Fibroblast of upper back skin (primary cell): ENCODE measurements at regions not wholly inside any gene's neighbourhood (a gene's known extent, or its start where the extent isn't known, plus 50 kb on each side); places are given as distances from the start of the nearest gene placed in this dataset.

ENCODE experiments used
- DNase-seq: peaks from one replicate; pipeline ENCODE4 v3.0.0-alpha.2; 2013

DNA sequence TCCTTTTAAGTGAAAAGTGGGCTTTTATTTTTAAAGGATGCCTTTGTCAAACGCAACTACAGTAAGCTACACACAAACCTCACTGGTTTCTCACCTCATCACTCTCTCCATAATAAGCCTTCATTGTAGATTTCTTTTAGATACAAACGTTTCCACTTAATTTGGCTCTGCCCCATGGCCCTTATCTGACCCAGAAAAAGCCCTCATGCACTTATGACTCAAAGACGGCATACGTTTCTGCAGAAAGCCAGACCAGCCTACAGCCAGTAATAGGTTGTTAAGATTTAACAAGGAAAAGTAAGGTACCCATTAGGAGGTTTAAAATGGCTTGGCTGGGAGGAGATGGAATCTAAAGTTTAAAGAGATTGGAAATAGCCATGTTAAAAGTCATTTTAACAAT is 914.6 kb upstream of the INTU start:
- DNase-seq: peak; percentile 34

DNA sequence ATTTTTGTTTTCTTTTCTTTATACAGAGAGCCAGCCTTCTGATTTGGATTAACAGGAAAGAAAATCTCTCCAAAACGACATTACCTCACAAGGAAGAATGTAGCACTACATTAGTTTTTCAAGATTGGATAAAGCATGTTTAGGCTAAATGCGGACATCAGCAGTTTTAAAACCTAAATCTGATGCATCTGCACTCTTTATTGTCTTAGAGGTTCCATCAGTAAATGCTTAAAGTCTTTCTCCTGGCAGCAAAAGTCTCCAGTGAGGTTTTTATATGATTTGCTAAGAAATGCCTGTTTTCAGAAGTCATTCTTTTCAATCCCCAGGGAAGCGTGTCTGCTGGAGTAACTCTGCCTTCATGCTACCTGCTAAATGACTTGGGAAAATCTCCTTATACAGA is 912.9 kb upstream of the INTU start:
- DNase-seq: no peak

DNA sequence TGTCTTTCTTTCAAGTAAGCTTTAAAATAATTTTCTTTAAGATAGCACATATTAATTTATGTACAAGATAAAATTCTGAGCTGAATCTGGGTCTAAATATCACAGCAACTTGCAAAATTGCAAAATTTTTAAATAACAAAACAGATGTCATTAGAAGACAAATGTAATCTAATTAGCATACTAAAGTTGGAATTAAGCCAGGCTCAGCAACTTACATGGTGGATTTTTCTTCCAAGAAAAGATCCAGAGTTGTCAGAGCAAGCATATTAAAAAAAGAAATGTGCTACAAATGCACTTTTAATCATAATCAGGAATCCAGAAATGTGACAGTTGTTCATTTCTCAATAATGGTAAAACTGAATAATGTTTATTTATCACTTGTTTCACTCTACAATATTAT is 906.9 kb upstream of the INTU start:
- no peak for DNase-seq

DNA sequence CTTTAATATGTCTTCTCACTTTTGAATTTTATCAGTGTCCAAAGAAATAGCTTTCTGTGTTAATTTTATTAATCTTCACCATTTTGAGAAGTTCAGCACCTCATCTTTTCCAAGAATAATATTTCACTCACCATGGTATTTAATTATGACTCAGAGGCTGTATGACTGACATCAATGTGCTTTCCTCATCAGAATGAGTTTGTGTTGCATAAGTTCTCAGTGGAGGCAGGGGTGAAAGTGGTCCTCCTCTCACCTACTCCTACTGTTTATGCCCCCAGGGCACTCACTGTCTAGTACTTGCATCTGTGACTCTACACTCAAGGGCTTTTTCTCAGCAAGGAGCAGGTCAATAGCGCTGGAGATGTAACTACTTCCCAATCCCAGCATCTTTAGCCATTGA is 905.3 kb upstream of the INTU start:
- DNase-seq: peak; percentile 48

DNA sequence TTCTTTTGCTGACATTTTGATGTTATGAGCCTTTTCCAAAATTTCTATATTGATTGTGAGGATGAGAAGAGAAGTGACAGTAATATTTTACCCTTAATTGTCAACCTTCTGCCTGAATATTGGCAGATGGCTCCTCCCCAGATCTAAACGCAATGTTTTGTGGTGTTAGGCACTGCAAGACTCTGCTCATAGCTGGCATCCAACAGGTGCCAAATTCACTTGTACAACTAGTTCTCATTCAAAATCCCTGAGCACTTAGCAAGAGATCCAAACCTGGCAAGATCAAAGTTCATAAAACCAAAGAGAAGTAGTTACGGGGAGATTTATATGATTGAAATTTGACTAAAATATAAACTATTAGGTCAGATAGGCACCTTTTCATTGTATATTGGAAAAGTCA is 901.7 kb upstream of the INTU start:
- DNase-seq: no peak

DNA sequence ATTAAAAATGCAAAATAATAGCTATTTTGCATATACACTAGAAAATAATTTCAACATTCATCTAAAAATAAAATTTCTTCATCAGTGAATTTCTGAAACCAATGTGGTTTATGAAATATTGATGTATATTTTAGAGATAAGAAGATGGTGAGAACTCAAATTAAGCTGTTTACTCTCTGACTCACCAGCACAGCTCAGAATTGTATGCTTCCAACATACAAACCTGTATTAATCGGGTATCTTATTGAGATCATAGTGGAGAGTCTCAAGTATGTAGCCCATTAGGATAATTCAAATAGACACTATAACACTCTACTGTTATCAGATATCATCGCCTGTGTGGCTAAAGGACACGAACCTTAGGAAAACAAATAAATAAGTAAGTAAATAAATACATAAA is 899.5 kb upstream of the INTU start:
- no peak for DNase-seq

DNA sequence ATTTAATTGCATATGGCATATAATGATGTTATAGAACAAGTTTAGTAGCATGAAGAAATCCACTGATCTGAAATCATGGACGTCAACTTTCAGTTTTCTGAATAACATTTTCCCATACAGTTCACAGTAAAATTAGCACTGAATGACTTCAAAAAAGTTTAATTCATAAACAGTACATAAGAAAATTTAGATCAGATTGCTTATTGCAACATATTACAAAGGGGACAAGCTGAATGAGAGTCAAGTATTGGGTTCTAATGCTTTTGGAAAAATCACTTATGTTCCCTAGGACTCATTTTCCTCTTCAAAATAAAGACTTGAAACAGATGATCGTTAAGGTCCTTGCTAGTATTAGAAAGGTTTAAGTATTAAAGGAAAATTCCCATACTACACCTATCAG is 898.3 kb upstream of the INTU start:
- no peak for DNase-seq

DNA sequence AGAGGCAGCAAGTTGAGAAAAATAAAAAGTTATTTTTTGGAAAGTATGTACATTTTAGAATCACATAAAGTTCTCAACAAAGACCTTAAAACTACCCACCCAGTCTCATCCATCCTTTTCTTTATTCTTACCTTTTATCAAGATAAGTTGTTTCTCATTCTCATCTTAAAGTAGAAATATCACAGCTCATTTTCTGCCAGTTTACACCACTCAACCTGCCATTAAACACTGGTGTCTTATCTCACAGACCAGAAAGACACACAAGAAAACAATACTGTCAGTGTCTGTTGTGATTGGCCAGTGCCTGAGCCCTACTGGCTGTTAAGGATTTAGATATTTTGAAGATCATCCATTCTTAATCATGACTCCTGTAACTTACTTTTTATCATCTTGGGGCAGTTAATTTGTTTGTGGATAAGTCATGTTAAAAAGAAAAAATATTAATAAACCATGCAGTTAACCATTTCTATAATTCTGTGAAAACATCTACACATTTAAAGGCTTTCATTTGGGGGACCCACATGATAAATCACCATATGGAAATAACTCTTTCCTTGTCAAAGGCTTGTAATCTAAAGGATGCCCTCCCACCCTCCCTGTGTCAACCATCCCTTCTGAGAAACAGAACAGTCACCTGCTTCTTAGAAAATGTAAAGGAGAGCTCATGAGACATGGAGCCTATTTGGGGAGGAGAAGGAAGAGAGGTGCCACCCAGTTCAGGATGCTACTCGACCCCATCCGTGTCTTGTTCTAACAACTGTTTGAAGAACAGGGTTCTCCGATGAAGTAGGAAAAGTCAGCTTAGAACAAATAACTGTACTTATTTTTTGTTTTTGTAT is 897.2 kb upstream of the INTU start:
- no peak for DNase-seq

DNA sequence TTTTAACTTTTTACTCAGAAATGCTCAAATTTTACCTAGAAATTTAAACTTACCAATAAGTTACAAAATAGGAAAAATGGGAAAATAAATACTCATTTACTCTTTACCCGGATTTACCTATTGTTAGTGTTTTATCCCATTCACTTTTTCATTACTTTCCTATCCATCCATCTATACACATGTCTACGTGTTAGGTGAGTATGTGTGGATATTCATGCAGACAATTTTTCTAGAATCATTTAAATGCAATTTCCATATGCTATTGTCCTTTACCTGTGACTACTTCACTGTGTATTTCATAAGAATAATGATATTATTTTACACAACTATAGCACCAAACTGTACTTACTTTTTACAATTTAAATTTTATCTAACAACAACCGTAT is 896.6 kb upstream of the INTU start:
- DNase-seq: no peak

DNA sequence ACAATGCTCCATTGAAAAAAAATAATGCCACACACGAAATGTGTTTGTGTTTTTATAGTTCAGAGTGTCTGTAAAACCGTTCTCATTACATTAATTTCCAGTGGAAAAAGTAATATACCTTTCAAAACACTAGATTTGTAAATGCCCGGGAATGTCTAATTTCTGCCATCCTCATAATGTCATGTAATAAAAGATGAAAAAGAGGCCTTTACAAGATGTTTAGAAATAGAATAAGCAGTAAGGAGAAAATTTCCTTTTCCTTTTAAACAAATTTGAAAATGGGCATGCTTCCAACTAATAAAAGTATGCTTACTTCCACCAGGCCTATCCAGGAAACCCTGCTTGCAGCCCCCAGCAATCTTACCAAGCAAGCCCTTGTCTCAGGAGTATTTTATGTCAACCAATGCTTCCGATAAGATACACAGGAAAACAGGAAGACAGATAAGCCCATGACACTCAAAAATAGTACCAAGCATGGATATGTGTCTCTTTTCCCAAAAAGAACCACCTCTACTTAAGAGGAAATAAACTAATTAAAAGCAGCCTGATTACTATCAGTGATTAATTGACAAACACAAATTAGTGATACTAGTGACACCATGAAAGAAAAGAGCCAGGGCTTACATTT is 894.7 kb upstream of the INTU start:
- DNase-seq: no peak

DNA sequence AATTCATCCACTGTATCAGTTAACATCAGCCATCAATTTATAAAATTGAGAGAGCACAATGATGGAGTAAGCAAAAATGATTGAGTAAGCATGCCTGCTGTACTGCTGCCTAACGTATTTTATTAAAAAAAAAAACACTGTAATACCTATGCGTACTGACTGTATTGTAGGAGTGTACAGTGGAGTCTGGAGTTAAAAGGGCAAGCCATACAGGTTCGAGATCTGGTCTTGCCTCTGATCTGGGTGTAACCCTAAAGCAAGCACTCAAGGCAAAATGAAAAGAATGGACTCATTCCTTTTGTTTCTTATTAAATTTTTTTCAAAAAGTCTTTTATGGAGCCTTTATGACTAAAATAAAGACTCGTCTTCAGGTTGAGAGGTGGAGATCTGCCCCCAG is 894.2 kb upstream of the INTU start:
- no peak for DNase-seq

DNA sequence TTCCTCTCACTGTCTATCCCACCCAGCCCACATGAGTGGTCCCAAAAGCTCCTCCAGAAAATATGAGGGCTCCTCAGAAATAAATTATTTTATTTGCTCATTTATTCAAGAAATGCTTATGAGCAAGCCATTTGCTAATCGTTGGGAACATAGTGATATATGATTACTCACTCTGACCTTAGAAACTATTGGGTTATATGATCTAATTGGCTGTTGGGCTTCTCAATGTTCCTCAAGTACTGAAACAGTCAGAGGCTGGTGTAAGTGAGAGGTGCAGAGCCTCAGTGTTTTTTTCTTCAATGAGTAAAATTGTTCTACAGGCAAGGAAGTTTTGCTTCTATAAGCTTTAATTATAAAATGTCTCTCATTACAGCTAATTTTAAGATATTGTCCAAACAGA is 893.8 kb upstream of the INTU start:
- DNase-seq: no peak

DNA sequence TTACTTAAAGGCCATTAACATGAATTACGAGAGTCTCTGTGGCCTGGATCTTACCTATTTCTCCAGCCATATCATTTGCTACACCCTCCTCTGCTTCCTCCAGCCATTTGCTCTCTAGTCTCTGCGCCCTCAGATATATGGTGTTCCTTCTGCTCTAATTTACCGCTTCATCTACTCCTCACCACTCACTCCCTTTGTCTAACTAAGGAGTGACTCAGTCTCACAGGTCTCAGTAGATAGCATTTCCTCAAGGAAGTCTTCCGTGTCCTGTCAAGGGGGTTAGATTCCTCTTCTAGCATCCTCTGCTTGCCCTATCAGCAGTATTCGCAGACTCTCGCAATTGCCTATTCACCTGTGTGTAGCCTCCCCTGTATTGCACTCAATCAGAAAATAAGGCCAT is 892.1 kb upstream of the INTU start:
- DNase-seq: no peak

DNA sequence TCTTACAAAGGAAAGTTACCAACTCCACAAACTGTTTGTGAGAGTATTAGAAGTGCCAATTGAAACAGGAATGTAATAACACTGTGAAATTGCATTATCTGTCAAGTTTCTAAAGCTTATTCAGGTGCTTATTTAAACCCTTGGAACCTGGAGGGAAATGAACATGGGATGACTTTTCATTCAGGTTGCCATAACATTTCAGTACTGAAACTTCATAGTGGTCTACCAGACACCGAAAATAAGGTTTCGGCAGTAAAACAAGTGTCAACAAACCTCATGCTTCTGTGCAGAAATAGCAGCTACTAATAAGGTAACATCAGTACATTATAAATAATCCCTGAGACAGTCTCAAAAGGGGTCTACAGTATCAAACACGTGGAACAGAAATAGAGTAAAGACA is 890.7 kb upstream of the INTU start:
- no peak for DNase-seq

DNA sequence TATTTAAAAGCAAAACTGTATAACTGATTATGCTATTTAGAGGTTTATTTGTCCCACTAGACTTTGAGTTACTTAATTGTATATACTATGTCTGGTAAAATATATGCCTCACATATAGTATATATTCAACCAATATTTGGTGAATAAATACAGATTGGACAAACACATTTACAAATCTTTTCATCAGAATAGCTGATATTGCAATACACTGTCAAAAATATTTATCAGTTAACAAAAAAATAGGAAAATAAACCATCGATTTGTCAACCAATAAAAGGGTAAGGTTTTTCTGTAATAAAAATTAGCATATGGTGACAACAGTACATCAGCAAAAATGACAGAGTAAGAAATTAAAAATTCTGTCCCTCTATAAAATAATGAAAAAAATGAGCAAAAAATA is 889.9 kb upstream of the INTU start:
- DNase-seq: no peak

DNA sequence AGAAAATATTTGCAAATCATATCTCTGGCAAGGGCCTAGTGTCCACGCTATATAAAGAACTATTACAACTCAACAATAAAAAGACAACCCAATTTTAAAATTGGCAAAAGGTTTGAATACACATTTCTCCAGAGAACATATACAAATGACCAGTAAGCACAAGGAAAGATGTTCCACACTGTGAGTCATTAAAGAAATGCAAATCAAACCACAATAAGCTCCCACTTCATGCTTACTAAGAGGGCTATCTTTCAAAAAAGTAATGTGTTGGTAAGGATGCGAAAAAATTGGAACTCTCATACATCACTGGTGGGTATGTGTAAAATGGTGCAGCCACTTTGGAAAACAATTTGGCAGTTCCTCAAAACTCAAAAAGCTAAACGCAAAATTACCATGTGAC is 884.0 kb upstream of the INTU start:
- DNase-seq: peak; percentile 55

DNA sequence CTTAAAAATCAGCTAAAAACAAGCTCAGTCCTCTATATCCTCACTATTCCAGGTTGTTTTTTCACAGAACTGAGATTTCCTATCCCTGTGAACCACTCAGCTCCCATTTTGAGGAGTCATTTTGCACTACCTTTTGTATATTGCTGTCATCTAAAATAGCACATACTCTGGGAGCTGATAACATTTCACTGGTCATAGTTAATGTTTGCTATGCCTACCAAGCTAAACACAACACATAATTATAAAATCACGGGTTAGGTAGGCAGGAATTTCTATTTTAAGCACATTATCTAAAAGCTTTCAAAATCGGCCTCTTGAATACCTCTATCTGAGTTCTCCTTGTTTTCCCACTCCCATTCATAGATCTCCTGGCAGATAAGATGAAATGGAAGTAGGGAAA is 882.0 kb upstream of the INTU start:
- no peak for DNase-seq

DNA sequence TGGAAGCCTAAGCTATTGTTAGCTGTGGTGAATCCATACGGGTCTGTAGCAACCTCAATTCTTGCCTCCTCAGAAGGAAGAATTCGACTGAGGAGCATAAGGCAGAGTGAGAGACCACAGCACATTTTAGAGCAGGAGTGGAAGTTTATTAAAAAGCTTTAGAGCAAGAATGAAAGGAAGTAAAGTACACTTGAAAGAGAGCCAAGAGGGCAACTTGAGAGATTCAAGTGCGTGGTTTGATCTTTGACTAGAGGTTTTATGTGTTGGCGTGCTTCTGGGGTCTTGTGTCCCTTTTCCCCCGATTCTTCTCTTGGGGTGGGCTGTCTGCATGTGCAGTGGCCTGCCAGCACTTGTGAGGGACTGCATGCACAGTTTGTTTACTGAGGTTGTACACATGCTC is 880.6 kb upstream of the INTU start:
- DNase-seq: no peak

DNA sequence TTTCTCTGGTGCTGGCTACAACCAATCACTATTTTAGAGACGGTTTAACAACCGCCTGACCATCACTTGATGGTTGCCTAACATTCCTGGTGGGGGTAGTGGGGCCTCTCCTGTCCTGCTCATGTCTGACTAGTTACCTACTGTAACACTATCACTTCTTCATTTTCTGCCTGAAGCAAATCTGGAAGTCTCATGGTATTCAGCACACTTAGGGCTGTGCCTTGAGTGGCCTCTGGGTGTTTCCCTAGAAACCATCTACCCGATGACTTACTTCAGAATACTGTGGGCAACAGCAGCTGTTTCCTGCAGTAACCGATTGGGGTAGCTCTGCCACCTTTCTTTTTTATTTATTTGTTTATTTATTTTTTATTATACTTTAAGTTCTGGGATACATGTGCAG is 880.1 kb upstream of the INTU start:
- DNase-seq: no peak

DNA sequence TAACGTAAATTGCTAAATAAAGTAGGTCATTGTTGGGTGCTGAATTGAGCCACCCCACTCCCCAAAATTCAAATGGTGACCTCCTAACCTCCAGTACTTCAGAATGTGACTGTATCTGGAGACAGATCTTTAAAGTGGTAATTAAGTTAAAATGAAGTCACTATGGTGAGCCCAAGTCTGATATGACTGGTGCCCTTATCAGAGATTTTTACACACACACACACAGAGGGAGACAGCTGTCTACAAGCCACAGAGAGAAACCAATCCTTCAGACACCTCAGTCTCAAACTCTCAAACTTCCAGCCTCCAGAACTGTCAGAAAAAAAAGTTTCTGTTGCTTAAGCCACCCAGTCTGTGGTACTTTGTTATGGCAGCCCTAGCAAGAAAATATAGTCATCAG is 879.2 kb upstream of the INTU start:
- DNase-seq: no peak

DNA sequence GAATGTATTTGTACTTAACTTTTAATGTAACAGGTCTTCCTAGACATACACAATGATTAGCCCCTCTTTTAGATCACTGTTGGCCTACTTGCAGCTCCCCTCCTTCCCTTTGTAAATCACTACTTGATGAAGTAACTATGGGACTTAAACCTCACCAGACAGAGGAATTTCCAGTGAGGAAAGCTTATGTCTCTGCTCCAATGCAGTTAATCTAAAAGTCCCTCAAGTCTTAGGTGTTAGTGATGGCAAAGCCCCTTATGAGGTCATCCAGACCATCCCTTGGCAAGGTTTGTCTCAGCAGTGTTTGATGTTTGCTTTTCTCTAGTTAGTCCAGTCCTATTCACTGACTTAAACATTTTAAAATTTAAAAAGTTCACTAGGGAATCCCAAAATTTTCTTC is 877.3 kb upstream of the INTU start:
- DNase-seq: no peak

DNA sequence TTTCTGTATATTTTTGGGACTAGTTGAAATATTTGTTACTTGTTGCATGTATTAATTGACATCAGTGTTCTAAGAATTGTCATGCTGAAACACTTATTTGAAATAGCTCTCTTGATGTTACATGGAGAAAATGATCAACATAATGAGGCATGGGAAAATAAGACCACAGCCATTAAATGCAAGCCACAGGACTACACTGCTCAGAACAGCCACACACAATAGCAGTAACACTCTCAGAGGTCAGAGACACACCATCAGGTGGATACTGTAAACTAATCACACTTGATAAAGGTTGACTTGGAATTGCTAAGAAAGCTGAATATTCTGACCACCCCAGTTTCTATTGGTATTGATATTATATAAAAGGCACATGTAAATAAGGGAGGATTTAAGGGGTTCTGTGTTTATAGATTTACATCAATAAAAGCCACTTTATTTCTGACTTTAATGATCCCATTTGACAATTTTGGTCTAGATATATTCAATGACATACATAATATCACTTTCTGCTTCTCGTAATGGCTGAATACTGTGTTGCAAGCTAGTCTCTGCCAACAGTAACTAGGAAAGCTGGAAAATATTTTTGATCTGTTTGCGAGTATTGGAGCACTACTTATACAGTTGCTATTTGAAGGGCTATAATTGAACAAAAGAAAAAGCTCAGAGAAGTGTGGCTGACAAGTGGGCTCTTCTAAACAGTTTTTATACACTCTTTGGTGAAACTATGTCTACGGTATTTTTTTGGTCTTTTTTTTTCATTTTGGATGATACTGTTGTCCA is 876.5 kb upstream of the INTU start:
- no peak for DNase-seq

DNA sequence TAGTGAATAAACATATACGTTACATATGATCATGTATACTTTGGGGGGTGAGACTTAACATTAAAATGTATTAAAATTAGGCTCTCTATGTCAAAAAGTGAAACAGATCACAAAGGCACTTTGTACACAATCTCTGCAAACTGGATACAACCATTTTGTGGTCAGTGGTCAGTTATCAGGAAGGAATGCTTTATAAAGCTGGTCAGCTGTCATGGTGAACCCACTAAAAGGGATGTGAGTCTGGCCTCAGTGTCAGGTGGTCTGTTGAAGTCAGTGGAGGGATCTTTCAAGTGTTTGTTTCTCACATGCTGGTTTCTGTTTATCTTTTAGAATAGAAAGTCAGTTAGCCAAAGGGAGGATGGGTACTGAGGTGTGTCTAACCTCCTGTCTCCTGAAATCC is 875.5 kb upstream of the INTU start:
- no peak for DNase-seq

DNA sequence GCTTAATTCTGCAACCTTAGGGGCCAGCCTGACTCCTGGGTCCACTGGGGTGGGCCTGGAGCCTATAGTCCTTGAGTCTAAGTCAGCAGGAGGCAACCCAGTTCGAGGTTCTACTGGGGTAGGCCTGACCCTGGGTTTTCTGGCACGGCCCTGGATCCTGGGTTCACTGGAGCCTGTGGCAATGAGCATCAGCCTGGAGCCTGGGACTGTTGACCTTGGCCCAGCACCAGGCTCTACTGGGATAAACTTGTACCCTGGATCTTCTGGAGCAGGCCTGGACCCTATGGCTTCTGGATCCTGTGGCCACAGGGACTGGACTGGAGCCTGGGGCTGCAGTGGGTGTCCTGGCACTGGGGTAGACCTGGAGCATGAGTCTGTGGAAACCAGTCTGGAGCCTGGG is 874.3 kb upstream of the INTU start:
- DNase-seq: no peak
